ENCODE measurements at regions not wholly inside any gene's neighbourhood (a gene's known extent, or its start where the extent isn't known, plus 50 kb on each side); places are given as distances from the start of the nearest gene placed in this dataset.

DNA sequence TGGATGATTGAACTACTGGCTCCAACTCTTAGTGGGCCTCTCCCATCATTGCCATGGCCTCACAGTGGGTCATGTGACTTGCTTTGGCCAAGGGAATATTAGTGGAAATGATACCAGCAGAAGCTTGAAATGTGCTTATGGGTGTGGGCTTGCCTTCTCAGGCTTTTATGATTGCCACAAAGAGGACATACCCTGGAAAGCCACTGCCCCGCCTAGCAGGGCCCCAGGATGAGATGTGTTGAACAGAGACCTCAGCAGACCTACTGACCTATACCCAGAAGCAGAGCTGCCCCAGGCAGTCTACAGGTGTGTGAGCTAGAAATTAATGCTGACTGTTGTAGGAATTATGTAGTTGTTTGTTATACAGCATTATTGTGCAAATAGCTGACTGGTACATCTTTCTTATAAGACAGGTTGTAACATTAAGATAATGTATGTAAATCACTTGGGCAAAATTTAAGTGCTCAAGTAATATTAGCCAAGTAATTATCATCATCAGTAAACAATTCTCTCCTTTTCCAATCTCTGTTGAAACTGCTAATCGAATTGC lies 67.8 kb upstream of the CDH5 start:
- TF ChIP-seq SP1 (IDR thresholded peaks at IDR 0.05): no peak
- TF ChIP-seq FOXM1 (IDR thresholded peaks at IDR 0.05; ENCODE audit: borderline replicate concordance): no peak
- no peak for TF ChIP-seq SUZ12 (IDR thresholded peaks at IDR 0.05)

Data from HEK293T (cell line).